SHP77 treated with DMSO at 0.1 percent for 48 hours (cell line): ENCODE measurements at regions not wholly inside any gene's neighbourhood (a gene's known extent, or its start where the extent isn't known, plus 50 kb on each side); places are given as distances from the start of the nearest gene placed in this dataset.
"Not testable (repeated sequence)": the region's sequence is repeated elsewhere in the genome, so short reads cannot be mapped to it uniquely, and the experiment has no call there.

Experiments
- DNase-seq: peaks from one replicate; lab custom pipeline; 2025; lab: John Stamatoyannopoulos, UW

DNA sequence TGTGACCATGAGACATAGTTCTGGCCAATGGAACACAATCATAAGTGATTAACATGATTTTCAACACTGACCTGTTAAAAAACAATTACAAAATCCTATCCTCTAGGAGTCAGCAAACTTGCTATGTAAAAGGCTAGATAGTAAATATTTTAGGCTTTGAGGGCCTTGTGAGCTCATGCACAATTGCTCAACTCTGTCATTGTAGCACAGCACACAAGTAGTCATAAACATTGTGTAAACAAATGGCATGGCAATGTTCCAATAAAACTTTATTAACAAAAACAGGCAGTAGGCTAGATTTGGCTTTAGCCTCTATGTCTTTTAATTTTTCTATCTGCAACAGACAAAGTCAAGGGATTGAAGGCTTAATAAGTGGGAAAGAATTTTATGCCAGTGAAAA, 350.7 kb downstream of the C12orf50 start:
- no peak for DNase-seq

GRCh38 chr12:87676731-87677130, 352.5 kb downstream of the C12orf50 start:
- DNase-seq = no peak

DNA sequence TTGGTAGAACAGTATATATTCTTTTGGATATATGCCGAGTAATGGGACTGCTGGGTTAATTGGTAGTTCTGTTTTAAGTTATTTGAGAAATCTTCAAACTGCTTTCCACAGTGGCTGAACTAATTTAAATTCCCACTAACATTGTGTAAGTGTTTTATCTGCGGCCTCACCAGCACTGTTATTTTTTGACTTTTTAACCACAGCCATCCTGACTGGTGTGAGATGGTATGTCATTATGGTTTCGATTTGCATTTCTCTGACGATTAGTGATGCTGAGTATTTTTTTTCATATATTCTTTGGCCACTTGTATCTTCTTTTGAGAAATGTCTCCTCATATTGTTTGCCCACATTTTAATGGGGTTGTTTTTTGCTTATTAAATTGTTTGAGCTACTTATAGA, 357.4 kb downstream of the C12orf50 start:
- DNase-seq = no peak

GRCh38 chr12:87670448-87670847, 358.8 kb downstream of the C12orf50 start:
- DNase-seq = no peak

GRCh38 chr12:87667378-87667777, 361.8 kb downstream of the C12orf50 start:
- DNase-seq = no peak

DNA sequence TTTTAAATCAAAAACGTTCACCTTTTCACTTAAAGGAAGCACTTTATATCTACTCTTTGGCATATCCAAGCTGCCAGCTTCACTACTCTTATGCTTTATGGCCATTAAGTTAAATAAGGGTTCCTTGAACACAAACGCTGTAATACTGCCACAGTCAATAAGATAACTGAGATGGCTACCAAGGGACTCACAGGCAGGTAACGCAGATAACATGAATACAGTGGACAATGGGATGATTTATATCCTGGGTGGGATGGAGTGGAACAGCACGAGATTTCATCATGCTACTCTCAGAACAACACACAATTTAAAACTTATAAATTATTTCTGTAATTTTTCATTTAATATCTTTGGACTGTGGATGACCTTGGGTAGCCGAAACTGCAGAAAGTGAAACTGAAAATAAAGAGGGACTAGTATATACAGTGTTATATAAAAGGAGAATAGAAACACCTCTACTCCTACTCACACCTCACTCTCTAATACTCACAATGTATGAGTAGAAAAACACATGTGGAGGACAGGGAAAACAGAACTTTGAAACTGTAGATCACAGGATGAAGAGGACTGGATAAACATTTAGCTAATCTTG, 367.3 kb downstream of the C12orf50 start:
- no peak for DNase-seq

DNA sequence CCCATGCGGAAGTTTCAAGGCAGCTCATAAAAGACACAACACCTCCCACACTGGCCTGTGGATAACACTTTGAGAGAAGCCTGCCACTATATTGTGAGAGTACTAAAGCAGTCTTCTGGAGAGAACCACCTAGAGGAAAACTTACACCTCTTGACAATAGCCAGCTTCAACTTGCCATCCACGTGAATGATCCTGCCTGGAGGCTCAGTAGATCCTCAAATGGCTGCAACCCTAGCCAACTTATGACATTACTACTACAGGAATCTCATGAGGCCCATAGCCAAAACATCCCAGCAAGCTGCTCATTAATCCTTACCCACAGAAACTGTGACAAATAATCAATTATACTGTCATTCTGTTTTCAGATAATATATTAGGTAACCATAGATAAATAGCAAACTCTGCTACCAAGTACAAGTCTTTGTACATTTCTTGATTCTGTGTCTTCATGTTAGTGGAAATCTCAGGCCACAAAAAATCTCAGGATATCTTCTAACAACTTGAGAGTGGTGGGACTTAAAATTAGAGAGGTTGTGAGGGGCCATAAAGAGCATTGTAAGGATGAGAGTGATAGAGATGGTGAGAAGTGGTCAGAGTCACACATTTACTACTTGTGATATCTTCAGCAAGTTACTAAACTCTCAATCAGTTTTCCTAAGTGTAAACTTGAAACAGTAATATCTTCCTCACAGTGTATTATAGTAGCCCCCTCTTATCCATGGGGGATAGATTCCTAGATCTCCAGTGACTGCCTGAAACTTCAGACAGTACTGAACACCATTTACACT, 368.0 kb downstream of the C12orf50 start:
- no peak for DNase-seq

DNA sequence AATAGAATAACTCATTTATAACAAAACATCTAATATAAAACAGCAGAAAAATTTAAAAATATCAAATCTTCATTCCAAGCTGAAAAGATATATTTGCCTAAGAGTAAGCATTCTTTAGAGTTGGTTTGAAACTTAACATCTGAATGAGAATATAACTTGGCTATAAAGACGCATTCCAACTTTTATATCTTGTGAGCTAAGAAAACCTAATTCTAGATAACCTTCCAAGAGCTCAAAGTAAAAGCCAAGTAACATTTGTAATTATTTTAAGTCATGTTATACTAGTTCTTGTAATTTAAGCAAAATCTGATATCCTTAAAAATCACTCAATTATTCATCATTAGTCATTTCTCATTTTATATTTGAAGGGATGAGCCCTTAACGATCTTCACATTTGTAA, 368.9 kb downstream of the C12orf50 start:
- DNase-seq = no peak

- no peak for DNase-seq
Observed at GRCh38 chr12:87656311-87656710, 372.9 kb downstream of the C12orf50 start.

GRCh38 chr12:87651670-87652425, 377.4 kb downstream of the C12orf50 start:
- DNase-seq = no peak

DNA sequence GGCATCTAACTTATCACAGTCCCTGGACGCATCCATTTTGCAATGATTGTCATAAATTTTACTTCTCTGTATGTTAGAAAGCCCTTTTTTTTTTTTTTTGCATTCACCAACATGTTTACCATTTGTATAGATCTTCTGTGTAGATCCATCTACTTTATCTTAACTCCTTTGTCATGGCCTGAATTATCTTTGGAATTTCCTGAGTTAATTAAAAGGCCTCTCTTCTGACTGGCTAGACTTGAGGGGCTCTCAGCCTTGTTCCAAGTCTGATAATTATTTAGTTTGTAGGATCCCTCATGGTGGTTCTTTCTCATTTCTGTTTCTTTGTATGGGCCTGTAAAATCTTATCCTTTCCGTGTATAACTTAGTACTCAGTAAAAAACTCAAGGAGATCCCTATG, 387.0 kb downstream of the C12orf50 start:
- no peak for DNase-seq

- DNase-seq = no peak
Observed at GRCh38 chr12:87618199-87618598, 411.0 kb downstream of the C12orf50 start.

DNA sequence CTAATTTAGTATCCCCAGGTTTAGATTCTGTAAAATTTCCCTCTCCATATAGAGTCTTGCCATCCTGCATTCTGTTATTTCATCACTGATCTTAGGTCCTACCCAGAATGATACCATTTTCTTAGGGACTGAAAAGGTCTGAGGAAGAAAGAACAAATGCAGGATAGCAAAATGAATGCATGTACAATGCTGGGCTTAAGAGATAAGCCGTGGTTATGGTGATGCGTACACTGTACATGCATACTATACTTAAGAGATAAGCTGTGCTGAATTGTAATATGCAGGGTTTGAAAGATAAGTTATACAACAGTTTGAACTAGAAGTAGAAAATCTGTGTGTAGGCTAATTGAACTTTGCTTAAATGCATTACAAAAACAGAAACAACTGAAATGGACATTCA, 416.2 kb downstream of the C12orf50 start:
- DNase-seq = no peak

GRCh38 chr12:87608321-87608720, 420.9 kb downstream of the C12orf50 start:
- DNase-seq = no peak

DNA sequence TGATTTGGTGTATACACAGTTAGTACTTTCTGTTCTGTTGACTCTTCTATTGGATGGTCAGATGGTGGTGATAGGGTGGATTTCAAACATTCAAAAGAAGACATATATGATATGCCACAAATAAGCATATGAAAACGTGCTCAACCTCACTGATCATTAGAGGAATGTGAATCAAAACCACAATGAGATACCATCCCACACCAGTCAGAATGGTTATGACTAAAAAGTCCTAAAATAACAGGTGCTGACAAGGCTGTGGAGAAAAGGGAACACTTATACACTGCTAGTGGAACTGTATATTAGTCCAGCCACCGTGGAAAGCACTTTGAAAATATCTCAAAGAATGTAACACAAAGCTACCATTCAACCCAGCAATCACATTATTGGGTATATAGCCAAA, 425.5 kb downstream of the C12orf50 start:
- DNase-seq = no peak

- DNase-seq = no peak
Observed at GRCh38 chr12:87599459-87599858, 429.7 kb downstream of the C12orf50 start.

- no peak for DNase-seq
Observed at GRCh38 chr12:87597114-87597513, 432.1 kb downstream of the C12orf50 start.

GRCh38 chr12:87596636-87597035, 432.6 kb downstream of the C12orf50 start:
- no peak for DNase-seq

DNA sequence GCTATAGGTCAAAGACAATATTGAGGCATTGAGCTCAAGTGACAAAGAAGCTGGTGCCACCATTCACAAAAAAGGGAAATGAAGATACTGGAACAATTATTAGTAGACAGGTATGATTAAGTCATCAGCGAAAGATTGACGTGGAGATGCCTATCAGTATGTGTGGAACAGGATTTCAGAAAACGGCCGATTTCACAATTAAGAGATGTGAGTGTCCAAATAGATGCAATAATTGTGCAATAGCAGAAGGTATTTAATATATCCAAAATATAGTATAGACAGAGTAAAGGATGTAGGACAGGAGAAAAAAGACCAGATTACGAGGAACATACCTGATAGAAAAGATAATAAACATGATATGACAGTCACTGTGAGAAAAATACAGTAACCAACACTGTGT, 433.1 kb downstream of the C12orf50 start:
- no peak for DNase-seq

GRCh38 chr12:87585882-87586557, 443.2 kb downstream of the C12orf50 start:
- no peak for DNase-seq

- not testable (repeated sequence) for DNase-seq
Observed at GRCh38 chr12:87579091-87579490, 450.1 kb downstream of the C12orf50 start.

- no peak for DNase-seq
Observed at GRCh38 chr12:87575906-87576305, 453.3 kb downstream of the C12orf50 start.

GRCh38 chr12:87566918-87567317, 462.3 kb downstream of the C12orf50 start:
- not testable (repeated sequence) for DNase-seq
